ENCODE measurements at regions not wholly inside any gene's neighbourhood (a gene's known extent, or its start where the extent isn't known, plus 50 kb on each side); places are given as distances from the start of the nearest gene placed in this dataset.
"Not testable (repeated sequence)": the region's sequence is repeated elsewhere in the genome, so short reads cannot be mapped to it uniquely, and the experiment has no call there.

GRCh38 chr10:118823256-118823907 lies 68.6 kb upstream of the CACUL1 start:
- Mint-ChIP-seq H3K4me3 (no peak overlapping the region), H3K4me1 (ENCODE audit: low read depth) (no peaks in the 10 kb centered on the region), H3K27me3 (ENCODE audit: low read depth) (no peaks in the 10 kb centered on the region), H3K36me3 (ENCODE audit: low read depth) (no peaks in the 10 kb centered on the region), H3K27ac (no peak overlapping the region), H3K9me3 (peaks cover 4% of the 10 kb centered on the region)

GRCh38 chr10:118827053-118827452 lies 72.3 kb upstream of the CACUL1 start:
- Mint-ChIP-seq H3K4me1 (ENCODE audit: low read depth) (no peaks in the 10 kb centered on the region), H3K27me3 (ENCODE audit: low read depth) (no peaks in the 10 kb centered on the region), H3K27ac (no peak overlapping the region), H3K4me3 (no peak overlapping the region), H3K36me3 (ENCODE audit: low read depth) (no peaks in the 10 kb centered on the region), H3K9me3 (peaks cover 4% of the 10 kb centered on the region)

- peaks cover 4% of the 10 kb centered on the region for H3K9me3 Mint-ChIP-seq
- no peak overlapping the region for H3K4me3 Mint-ChIP-seq
- no peaks in the 10 kb centered on the region for H3K36me3 Mint-ChIP-seq (ENCODE audit: low read depth)
- H3K27me3 Mint-ChIP-seq (ENCODE audit: low read depth) = no peaks in the 10 kb centered on the region
- H3K4me1 Mint-ChIP-seq (ENCODE audit: low read depth) = no peaks in the 10 kb centered on the region
- no peak overlapping the region for H3K27ac Mint-ChIP-seq
These were observed 72.8 kb upstream of the CACUL1 start for GRCh38 chr10:118827466-118828155.

GRCh38 chr10:118832241-118832651 lies 77.5 kb upstream of the CACUL1 start:
- Mint-ChIP-seq H3K4me1 (ENCODE audit: low read depth) (no peaks in the 10 kb centered on the region), H3K36me3 (ENCODE audit: low read depth) (no peaks in the 10 kb centered on the region), H3K27me3 (ENCODE audit: low read depth) (no peaks in the 10 kb centered on the region), H3K9me3 (peaks cover 4% of the 10 kb centered on the region), H3K4me3 (no peak overlapping the region), H3K27ac (no peak overlapping the region)

- H3K36me3 Mint-ChIP-seq (ENCODE audit: low read depth); H3K4me3 Mint-ChIP-seq; H3K27me3 Mint-ChIP-seq (ENCODE audit: low read depth); H3K27ac Mint-ChIP-seq; H3K4me1 Mint-ChIP-seq (ENCODE audit: low read depth); H3K9me3 Mint-ChIP-seq: not testable (repeated sequence)
These were observed 79.6 kb upstream of the CACUL1 start for GRCh38 chr10:118834370-118834769.

GRCh38 chr10:118835682-118836326 lies 81.0 kb upstream of the CACUL1 start:
- Mint-ChIP-seq H3K27ac (no peak overlapping the region), H3K4me1 (ENCODE audit: low read depth) (peaks cover 9% of the 10 kb centered on the region), H3K4me3 (no peak overlapping the region), H3K27me3 (ENCODE audit: low read depth) (no peaks in the 10 kb centered on the region), H3K36me3 (ENCODE audit: low read depth) (peaks cover 2% of the 10 kb centered on the region), H3K9me3 (peaks cover 8% of the 10 kb centered on the region)

- H3K4me3 Mint-ChIP-seq = no peak overlapping the region
- H3K4me1 Mint-ChIP-seq (ENCODE audit: low read depth) = peaks cover 9% of the 10 kb centered on the region
- no peaks in the 10 kb centered on the region for H3K27me3 Mint-ChIP-seq (ENCODE audit: low read depth)
- H3K27ac Mint-ChIP-seq = no peak overlapping the region
- H3K36me3 Mint-ChIP-seq (ENCODE audit: low read depth) = peaks cover 2% of the 10 kb centered on the region
- peaks cover 8% of the 10 kb centered on the region for H3K9me3 Mint-ChIP-seq
These were observed 83.6 kb upstream of the CACUL1 start for GRCh38 chr10:118838364-118838763.

- Mint-ChIP-seq H3K4me1 (ENCODE audit: low read depth) (peaks cover 9% of the 10 kb centered on the region), H3K27me3 (ENCODE audit: low read depth) (no peaks in the 10 kb centered on the region), H3K4me3 (no peak overlapping the region), H3K27ac (peak overlapping the region; percentile 18), H3K36me3 (ENCODE audit: low read depth) (peaks cover 2% of the 10 kb centered on the region), H3K9me3 (peaks cover 8% of the 10 kb centered on the region)
These were observed 84.6 kb upstream of the CACUL1 start for GRCh38 chr10:118839348-118839747.

GRCh38 chr10:118840071-118840775 lies 85.5 kb upstream of the CACUL1 start:
- peaks cover 8% of the 10 kb centered on the region for H3K9me3 Mint-ChIP-seq
- H3K4me1 Mint-ChIP-seq (ENCODE audit: low read depth) = peaks cover 9% of the 10 kb centered on the region
- peaks cover 2% of the 10 kb centered on the region for H3K36me3 Mint-ChIP-seq (ENCODE audit: low read depth)
- peak overlapping the region; percentile 6 for H3K4me3 Mint-ChIP-seq
- H3K27me3 Mint-ChIP-seq (ENCODE audit: low read depth) = no peaks in the 10 kb centered on the region
- H3K27ac Mint-ChIP-seq = no peak overlapping the region

- no peak overlapping the region for H3K27ac Mint-ChIP-seq
- H3K27me3 Mint-ChIP-seq (ENCODE audit: low read depth) = peaks cover 2% of the 10 kb centered on the region
- H3K4me1 Mint-ChIP-seq (ENCODE audit: low read depth) = peaks cover 9% of the 10 kb centered on the region
- peaks cover 2% of the 10 kb centered on the region for H3K36me3 Mint-ChIP-seq (ENCODE audit: low read depth)
- peaks cover 8% of the 10 kb centered on the region for H3K9me3 Mint-ChIP-seq
- H3K4me3 Mint-ChIP-seq = no peak overlapping the region
These were observed 86.2 kb upstream of the CACUL1 start for GRCh38 chr10:118840776-118841468.

GRCh38 chr10:118841881-118842605 lies 87.3 kb upstream of the CACUL1 start:
- Mint-ChIP-seq H3K27ac (no peak overlapping the region), H3K9me3 (peaks cover 8% of the 10 kb centered on the region), H3K4me1 (ENCODE audit: low read depth) (peaks cover 9% of the 10 kb centered on the region), H3K4me3 (no peak overlapping the region), H3K27me3 (ENCODE audit: low read depth) (peaks cover 4% of the 10 kb centered on the region), H3K36me3 (ENCODE audit: low read depth) (peaks cover 2% of the 10 kb centered on the region)

GRCh38 chr10:118842843-118843624 lies 88.3 kb upstream of the CACUL1 start:
- Mint-ChIP-seq H3K9me3 (peaks cover 8% of the 10 kb centered on the region), H3K4me1 (ENCODE audit: low read depth) (peaks cover 9% of the 10 kb centered on the region), H3K36me3 (ENCODE audit: low read depth) (peaks cover 2% of the 10 kb centered on the region), H3K27me3 (ENCODE audit: low read depth) (peaks cover 7% of the 10 kb centered on the region), H3K4me3 (no peak overlapping the region), H3K27ac (no peak overlapping the region)

GRCh38 chr10:118843647-118844265 lies 89.0 kb upstream of the CACUL1 start:
- peaks cover 2% of the 10 kb centered on the region for H3K36me3 Mint-ChIP-seq (ENCODE audit: low read depth)
- H3K4me1 Mint-ChIP-seq (ENCODE audit: low read depth) = peaks cover 9% of the 10 kb centered on the region
- H3K4me3 Mint-ChIP-seq = no peak overlapping the region
- H3K27ac Mint-ChIP-seq = no peak overlapping the region
- H3K9me3 Mint-ChIP-seq = peaks cover 5% of the 10 kb centered on the region
- H3K27me3 Mint-ChIP-seq (ENCODE audit: low read depth) = peaks cover 7% of the 10 kb centered on the region
